ENCODE measurements at regions not wholly inside any gene's neighbourhood (a gene's known extent, or its start where the extent isn't known, plus 50 kb on each side); places are given as distances from the start of the nearest gene placed in this dataset.

GRCh38 chr7:110521357-110521911 lies 569.5 kb upstream of the LRRN3 start:
- Histone ChIP-seq H3K4me3 (replicated peaks; ENCODE audit: insufficient read depth, low read length) (no peak overlapping the region), H3K27me3 (ENCODE audit: insufficient read depth, poor library complexity, severe bottlenecking) (no peaks in the 10 kb centered on the region), H3K27ac (replicated peaks) (no peak overlapping the region)
- TF ChIP-seq SPI1 (IDR thresholded peaks at IDR 0.05; ENCODE audit: borderline replicate concordance, low read depth) (no peak), GABPA (IDR thresholded peaks at IDR 0.05; ENCODE audit: low read depth) (no peak), CTCF (IDR thresholded peaks at IDR 0.05; ENCODE audit: insufficient read depth, low read length) (no peak), POLR2AphosphoS5 (IDR thresholded peaks at IDR 0.05; ENCODE audit: low read depth) (no peak), REST (IDR thresholded peaks at IDR 0.05; ENCODE audit: insufficient replicate concordance, low read depth) (no peak)
- no peak for DNase-seq (ENCODE audit: low read depth in 1 of 2, low spot score in 1 of 2)

- H3K4me3 ChIP-seq (replicated peaks; ENCODE audit: insufficient read depth, low read length) = no peak overlapping the region
- TF ChIP-seq CTCF (IDR thresholded peaks at IDR 0.05; ENCODE audit: insufficient read depth, low read length) (no peak), POLR2AphosphoS5 (IDR thresholded peaks at IDR 0.05; ENCODE audit: low read depth) (no peak), SPI1 (IDR thresholded peaks at IDR 0.05; ENCODE audit: borderline replicate concordance, low read depth) (no peak), GABPA (IDR thresholded peaks at IDR 0.05; ENCODE audit: low read depth) (no peak)
- H3K27ac ChIP-seq (replicated peaks) = no peak overlapping the region
- H3K27me3 ChIP-seq (ENCODE audit: insufficient read depth, poor library complexity, severe bottlenecking) = no peaks in the 10 kb centered on the region
- DNase-seq (ENCODE audit: low read depth in 1 of 2, low spot score in 1 of 2) = no peak
These were observed 568.7 kb upstream of the LRRN3 start for GRCh38 chr7:110522061-110522760.

- DNase-seq (ENCODE audit: low read depth in 1 of 2, low spot score in 1 of 2) = no peak
- Histone ChIP-seq H3K27ac (replicated peaks) (no peak overlapping the region), H3K4me3 (replicated peaks; ENCODE audit: insufficient read depth, low read length) (no peak overlapping the region), H3K27me3 (ENCODE audit: insufficient read depth, poor library complexity, severe bottlenecking) (no peaks in the 10 kb centered on the region)
- TF ChIP-seq POLR2AphosphoS5 (IDR thresholded peaks at IDR 0.05; ENCODE audit: low read depth) (no peak), GABPA (IDR thresholded peaks at IDR 0.05; ENCODE audit: low read depth) (no peak), SPI1 (IDR thresholded peaks at IDR 0.05; ENCODE audit: borderline replicate concordance, low read depth) (no peak), REST (IDR thresholded peaks at IDR 0.05; ENCODE audit: insufficient replicate concordance, low read depth) (no peak), CTCF (IDR thresholded peaks at IDR 0.05; ENCODE audit: insufficient read depth, low read length) (no peak)
These were observed 568.1 kb upstream of the LRRN3 start for GRCh38 chr7:110522761-110523200.

Measured in HL-60 (cell line).